ENCODE measurements at regions not wholly inside any gene's neighbourhood (a gene's known extent, or its start where the extent isn't known, plus 50 kb on each side); places are given as distances from the start of the nearest gene placed in this dataset.

DNA sequence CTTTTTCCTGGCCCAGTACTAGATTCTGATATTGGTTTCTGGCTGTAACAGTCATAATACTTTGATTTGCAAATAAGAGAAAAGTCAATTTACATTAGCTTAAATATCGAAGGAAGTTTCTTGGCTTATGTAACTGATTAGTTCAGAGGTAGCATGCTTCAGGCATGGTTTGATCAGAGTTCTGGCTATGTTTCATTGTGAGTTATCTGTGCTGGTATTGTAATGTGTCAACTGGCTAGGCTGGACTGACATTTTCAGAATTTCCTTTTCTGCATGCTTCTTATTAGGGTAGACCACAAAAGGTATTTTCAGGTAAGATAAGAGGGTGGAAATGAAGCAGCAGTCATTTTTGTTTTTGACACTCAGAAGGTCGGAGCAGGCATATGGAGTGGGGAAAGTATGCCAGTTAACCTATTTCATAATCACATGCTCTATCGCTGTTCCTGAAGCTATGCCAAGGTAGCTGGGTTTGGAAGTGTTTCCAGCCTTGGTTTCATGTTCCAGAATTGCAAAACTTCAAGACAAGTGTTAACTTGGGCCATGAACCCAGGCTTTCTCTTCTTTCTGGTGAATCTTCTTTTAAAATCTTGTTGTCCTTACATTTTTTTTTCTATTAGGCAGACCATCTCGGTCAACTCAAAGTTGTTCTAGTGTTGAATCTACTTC, 244.9 kb downstream of the DHX35 start:
- no peak for DNase-seq

DNA sequence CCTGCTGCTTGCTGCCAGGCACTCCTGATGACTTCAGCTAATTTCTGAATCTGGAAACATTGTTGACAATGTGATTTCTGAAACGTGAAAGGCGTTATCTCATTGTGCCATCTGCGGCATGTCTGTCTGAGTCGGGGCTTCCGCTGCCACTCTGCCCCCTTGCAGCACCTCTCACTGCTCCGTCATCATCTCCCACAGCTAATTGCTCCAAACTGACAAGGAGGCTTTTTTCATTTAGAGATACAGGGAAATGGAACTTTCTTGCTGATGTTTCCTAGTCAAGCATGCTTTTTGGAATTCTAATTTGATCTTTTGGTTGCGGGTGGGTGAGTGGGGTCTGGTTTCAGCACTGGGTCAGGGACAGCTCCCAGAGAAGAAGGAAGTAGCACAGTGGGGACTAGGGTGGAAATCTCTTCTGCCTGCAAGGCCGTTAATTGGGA, 233.5 kb downstream of the DHX35 start:
- no peak for DNase-seq

DNA sequence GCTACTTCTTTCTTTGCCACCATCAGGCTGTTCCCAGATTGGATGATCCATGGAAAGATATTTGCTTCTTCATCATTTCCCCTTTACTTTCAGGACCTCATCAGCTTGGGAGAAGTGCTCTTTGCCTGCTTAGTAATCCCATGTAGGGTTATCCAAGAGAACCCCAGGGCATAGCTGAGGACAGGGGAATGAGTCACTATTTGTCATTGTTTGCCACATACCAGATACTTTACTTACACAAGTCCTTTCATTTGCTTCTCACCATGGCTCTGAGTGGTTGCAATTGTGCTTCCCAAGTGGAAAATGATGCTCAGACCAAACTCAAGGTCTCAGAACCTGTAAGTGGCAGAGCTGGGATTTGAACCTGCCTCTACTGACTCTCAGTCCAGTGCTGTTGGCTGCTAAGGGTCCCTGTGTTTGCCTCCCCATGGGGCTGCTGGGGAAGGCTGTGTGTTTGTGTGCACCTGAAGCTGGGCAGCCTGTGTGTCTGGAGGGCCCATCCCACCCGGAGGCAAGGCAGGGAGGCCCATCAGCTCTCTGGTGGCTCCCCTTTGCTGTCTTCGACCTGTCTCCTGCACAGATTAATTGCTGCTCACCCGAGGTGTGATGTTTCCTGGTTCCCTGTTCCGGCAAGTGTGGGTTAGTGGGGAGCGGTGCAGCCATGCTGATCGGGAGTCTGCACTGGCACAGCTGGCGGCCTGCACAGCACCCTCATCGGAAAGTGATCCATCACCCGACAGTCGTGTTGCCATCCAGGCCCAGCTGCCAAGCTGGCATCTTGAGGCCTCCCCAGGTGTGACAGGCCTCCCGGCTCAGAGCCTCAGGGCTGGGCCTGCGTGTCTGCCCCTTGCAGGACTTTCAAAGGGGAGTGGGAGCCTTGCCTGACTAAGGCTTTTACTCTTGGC, 228.8 kb downstream of the DHX35 start:
- no peak for DNase-seq

DNA sequence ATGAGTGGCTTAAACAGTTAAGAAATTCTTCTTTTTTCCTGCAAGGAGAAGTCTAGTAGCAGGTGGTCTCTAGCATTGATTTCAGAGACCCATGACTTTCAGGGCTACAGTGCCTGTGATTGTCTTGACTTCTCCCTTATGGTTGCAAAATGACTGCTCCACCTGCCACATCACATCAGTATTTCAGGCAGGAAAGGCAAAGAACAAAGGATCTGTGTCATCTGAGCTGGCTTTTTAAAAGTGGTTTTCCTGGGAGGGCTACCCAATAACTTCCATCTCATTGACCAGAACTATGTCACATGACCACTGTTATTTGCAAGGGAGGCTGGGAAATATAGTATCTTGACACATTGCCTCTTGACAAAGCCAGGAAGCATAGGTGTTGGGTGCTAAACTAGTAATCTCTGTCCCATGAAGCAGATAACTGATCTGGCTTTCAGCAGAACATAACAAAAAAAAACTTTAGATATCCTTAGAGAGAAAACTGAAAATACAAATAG, 226.2 kb downstream of the DHX35 start:
- no peak for DNase-seq

DNA sequence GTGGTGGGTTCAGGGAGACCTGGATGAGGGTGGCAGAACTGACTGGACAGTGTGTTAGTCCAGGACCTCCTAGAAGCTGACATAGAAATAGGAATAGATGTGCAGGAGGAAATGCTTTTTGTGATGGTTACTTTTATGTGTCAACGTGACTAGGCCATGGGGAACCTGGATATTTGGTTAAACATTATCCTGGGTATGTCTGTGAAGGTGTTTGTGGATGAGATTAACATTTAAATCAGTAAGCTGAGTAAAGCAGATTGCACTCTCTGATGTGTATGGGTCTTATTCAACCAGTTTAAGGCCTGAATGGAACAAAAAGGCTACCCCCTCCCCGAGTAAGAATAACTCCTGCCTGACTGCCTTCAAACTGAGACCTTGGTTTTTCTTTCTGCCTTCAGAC, 219.3 kb downstream of the DHX35 start:
- DNase-seq: no peak

DNA sequence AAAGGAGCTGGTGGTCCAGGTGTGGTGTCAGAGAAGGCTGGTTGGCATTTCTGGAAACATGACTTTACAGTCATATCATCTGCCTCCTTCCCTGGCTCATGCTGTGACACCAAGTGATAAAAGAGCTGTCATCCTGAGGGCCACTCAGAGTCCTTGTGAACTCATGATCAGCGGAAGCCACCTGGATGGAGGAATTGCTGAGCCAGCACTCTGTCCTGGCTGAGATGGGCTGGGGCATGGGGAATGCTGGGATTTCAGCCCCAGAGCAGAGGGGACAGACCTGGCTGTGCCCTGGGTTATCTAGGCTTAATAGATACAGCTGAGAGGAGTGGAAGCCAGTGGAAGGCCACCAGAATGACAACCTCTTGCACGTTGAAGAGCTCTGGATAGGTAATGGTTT, 214.3 kb downstream of the DHX35 start:
- DNase-seq: no peak

DNA sequence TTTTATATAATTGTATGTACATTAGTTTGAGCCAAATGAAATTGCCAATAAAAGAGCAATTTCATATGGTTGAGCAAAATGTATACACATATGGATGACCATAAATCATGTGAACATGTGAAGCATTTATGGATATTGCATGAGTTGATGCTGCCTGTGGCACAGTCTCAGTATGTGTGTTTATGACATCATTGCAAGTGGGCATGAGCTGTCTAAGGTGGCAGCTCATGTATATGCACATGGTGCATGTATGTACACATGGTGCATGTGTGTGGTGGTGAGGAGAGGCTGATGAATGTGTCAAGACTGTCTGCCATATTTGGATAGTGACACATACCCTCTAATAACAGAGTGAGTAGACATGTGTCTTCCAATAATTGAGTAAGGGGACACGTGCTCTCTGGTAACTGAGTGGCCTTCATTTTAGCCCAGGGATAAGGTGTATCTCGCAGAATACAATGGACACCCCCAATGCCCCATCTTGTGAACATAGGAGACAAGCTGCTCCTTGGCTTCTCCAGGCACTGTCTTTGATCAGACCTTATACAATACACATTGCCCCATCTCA, 208.8 kb downstream of the DHX35 start:
- no peak for DNase-seq

DNA sequence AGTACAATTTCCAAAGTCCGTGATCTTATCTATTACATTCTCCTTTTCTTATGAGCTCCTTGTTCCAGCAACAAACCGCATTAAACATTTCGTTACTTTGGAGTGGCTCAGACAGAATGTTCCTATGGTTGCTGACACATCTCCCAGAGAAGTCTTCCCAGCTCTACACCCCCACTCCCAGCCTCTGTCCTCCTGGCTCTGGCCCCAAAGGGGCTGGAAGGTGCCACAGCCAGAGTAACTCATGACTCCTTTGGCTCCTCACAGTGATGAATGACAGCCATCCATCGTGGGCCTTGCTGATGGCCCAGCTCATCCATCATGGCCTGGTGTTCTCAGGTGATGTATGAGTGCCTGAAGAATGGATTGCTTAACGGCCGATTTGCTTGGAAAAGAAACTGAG, 203.0 kb downstream of the DHX35 start:
- DNase-seq: no peak

DNA sequence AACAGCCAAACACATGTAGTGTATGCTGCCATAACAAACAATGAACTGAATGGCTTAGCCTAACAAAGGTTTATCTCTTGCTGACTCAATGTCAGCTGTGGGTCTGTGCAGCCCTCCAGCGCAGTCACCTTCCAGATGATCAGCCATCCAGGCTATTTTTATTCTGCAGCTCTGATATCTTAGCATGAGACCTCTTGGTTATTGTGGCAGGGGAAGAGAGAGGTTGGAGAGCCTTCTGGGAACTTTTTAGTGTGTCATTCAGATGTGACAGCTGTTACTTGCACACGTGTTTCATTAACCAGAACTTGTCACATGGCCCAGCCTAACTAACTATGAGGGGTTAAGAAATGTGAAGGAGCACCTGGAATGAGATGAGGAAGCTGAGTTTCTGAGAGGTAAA, 202.5 kb downstream of the DHX35 start:
- DNase-seq: no peak

DNA sequence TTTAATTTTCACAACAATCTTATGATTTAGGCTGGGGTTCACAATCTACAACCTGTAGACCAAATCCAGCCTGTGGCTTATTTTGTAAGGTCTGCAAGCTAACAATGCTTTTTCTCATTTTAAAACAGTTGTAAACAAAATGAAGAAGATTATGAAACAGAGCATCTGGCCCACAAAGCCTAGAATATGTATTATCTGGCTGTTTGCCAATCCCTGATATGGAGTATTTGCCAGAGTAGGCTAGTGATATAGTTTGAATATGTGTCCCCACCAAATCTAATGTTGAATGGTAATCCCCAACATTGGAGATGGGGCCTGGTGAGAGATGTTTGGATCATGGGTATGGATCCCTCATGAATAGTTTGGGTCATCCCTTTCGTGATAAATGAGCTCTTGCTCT, 201.8 kb downstream of the DHX35 start:
- DNase-seq: no peak

DNA sequence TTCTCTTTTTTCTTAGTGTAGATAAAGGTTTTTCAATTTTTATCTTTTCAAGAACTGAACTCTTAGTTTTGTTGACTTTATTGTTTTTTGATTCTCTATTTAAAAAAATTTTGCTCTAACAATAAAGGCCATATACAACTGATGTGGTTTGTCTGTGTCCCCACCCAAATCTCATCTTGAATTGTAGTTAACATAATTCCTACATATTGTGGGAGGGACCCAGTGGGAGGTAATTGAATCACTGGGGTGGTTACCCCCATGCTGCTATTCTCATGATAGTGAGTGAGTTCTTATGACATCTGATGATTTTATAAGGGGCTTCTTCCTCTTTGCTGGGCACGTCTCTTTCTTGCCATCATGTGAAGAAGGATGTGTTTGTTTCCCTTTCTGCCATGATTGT, 199.8 kb downstream of the DHX35 start:
- DNase-seq: no peak

DNA sequence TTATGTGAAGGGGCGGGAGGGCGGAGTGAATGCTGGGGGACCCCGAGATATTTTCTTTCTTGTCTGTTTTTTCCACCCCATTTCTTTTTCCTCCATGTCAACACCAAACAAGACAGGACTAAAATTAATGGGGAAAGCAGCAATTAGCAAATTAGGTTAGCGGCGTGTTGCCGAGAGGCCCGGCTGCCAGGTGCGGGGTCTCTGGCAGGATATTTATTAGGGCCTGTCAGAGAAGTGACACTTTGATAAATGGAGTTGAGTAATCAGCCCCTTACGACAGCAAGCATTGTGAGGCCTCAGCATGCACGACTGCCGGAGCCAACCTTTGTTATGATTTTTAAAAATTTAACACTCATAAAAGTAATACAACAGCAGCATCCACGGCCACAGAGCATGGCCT, 193.8 kb downstream of the DHX35 start:
- no peak for DNase-seq

DNA sequence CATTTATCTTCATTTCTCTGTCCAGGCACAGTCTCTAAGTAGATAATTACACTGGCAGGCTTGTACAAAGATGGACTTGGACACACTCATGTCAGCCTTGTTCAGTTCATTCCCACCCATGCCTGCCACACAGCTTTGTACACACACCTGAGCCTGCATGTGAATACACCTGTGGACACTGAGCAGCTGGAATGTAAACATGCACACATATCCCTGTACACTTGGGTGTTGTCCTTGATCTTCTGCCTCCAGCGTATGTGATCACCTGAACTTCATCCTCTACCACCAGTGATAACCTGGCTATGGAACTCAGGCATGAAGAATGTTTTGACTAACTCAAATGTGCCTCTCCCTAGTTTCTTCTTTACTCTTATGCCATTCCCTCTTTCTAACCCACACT, 190.6 kb downstream of the DHX35 start:
- no peak for DNase-seq

DNA sequence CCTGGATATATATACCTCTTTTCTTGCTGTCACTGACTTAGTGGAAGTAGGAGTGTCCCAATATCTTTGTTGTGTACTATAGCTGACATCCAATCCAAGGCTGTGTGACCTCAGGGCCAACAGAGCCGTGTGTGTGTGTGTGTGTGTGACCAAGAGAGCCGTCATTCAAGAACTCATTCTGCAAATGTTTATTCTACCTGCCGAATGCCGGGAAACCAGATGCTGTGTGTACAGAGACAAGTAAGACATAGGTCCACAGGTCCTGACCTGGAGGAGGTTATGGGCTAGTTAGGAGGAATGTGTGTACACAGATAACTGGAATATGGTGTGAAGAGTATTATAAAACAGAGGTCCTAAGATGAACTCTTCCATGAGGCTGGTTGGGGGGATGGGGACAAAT, 190.0 kb downstream of the DHX35 start:
- no peak for DNase-seq

DNA sequence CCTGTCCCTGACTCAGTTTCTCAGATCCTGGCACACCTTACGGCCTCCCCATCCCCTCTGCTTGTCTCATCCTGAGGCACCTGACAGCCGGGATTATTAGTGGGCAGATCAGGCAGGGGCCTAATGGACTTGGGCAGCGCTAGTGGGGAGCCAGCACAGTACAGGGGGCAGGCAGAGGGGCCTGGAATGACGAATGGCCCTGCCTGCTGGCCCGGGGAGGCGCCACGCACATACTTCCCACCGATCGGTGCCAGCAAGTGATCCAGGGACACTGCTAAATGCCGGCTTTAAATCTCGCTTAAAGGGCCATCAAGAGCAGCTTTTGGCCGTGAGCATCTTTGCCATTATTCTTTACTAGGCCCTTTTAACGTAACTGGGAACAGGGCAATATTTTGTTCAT, 188.4 kb downstream of the DHX35 start:
- DNase-seq: no peak

DNA sequence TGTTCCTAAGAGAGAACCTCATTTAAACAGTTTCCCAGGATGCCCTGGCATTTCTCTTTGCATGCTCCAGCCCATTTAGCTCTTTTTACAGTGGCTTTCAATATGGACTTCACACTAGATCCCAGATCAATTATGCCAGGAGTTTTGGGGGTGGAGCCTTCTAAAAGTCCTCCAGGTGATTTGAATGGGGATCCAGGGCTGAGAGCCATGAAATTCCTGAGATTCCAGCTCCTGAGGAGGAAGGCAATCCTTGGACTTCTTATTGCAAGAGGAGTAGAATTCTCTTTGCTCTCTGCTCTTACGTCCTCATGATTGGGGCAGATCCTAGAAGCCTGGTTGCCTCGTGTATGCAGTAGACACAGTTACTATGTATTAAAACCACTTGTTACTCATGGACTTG, 184.2 kb downstream of the DHX35 start:
- no peak for DNase-seq

DNA sequence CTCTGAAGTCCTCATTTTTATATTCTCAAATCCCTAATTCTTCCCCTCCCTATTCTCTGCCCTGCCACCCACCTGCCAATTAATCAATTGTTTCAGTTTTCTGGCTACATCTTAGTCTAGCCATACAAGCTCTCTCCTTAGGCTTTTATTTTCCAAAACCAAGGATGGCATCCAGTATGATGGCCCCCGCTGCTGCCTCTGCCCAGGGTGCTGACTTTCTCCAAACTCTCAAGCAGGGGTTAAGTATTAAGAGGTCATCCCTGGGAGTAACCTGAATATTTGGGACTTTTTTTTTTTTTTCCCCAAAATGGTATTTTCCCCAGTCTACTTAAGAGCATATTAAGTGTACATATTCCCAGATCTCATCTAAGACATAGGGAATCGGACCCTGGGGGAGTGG, 183.8 kb downstream of the DHX35 start:
- no peak for DNase-seq

DNA sequence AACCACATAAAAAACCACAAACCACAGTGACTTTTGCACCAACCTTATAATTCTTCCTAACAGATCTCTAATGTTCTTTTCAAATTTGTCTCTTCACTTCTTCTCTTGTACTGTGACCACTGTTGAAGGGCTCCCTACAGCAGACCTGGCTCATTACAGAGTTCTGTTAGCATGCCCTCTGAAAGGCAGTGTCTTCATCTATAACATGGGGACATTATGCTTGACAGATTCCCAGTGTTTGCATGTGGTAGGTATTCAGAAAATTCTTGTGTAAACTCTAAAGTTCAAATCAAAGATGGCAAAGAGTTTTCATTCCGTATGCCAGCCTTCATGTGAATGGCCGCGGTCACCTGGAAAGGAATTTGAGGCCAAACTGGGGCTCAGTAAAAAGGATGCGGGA, 182.6 kb downstream of the DHX35 start:
- DNase-seq: no peak

DNA sequence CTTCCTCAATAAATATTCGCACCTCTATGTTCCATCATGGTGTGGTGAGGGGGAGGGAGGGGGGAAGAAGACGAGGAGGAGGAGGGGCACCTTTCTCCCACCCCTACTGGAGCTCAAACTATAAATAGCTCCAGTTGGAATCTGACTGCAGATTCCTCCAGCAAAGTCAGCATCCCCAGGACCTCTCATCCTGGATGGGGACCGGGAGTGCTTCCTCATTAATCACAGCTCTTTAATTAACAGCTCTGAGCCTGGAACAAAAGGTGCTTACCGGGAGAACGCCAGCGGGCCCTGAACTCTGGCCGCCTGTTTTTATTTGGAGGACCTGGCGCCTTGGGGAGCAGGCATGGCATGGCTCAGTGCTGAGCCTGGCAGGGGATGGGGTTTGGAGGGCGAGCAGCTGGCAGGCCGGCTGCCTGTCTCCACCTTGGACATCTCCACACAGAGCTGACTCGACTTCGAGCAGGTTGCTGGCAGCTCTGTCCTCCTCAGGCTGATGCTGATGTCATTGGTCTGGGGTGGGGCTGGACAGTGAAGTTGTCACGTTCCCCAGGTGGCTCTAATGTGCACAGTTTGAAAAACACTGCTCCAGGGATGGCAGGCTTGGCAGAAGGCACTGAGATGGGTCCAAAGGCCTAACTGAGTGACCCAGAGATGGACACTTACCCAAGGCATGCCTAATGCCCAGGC, 180.4 kb downstream of the DHX35 start:
- DNase-seq: no peak

DNA sequence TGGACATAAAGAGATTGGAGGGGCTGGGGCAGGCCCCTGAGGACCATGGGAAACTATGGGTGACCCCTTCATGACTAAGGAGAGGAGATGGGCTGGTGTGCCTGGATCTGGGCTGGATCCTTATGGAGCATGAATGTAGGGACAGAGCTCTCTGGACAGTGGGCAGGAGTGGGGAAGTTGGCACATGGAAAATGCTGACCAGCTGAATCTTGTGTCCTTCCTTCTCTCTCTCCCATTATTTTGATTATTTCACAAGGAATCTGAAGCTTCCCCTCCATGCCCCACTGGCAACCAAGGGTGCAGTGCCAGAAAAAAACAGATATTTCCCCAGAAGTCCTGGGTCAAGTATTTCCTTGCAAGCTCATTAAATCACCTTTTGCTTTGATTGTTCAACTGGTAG, 175.2 kb downstream of the DHX35 start:
- DNase-seq: no peak

DNA sequence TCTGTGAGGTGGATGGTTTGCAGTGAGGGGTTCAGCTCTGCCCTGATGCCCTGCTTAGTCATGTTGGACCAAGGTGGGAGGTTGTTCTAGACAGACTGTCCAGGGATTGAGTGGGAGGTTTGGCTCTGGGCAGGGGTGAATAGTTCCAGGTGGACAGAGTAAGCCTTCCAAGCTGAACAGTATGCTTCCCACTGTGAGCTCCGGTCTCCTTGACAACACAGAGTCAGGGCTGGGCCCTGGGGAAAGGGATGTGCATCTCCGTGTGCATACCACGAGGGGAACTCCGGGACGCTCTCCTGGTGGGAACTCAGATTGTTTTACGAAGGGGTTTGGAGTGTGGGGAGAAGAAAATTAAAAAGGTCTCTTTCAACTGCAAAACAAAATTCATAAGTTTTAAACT, 174.7 kb downstream of the DHX35 start:
- DNase-seq: no peak

DNA sequence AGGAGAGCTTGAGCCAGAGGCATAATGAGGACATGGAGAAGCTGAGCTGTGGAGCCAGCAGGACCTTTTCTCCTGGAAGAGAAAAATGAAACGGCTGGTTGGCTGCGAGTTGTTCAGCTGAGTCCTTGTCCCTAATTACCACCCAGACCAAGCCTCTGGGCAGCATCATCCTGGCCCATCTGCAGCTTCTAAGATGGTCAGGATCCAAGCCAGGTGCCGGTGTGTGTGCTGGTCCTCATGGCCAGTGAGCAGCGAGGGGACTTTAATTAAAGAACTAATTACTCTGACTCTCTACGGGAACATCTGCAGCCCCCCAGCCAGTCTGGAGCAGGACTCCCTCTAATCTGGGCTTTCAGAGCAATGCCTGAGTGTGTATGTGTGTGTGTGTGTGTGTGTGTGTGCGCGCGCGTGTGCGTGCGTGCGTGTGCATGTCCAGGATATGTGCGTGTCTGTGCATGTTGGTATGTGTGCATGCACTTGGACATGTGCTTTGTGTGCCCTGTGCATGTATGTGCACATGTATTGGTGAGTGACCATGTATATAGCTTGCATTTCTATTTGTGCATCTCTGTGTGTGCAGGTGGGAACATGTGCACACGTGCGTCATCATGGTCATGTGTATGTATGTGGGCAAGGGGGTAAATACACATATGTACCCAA, 173.9 kb downstream of the DHX35 start:
- DNase-seq: no peak

Data from occipital lobe (tissue), 1 donor.